Mucosa of descending colon (tissue), 3 donors: ENCODE measurements at regions not wholly inside any gene's neighbourhood (a gene's known extent, or its start where the extent isn't known, plus 50 kb on each side); places are given as distances from the start of the nearest gene placed in this dataset.

Experiments
- ATAC-seq: fragments of 200-7000 bp; cut with Tn5 transposase; one replicate; pipeline ENCODE4 v1.9.1; 2020; ENCODE audit warnings: mild to moderate bottlenecking, moderate library complexity
- DNase-seq, 3 donors: peaks; one replicate each; pipeline ENCODE4 v3.0.0-alpha.2; 2020
- H3K36me3 ChIP-seq: fragments of 200-600 bp; one replicate; pipeline ENCODE4 v1.8.0; 2021; ENCODE audit warnings: low read depth, mild to moderate bottlenecking
- H3K4me1 ChIP-seq: fragments of 200-600 bp; one replicate; pipeline ENCODE4 v1.8.0; 2021; ENCODE audit warnings: low read depth, mild to moderate bottlenecking
- H3K4me3 ChIP-seq: fragments of 200-600 bp; one replicate; pipeline ENCODE4 v1.8.0; 2021; ENCODE audit warnings: mild to moderate bottlenecking
- H3K9me3 ChIP-seq: fragments of 200-600 bp; one replicate; pipeline ENCODE4 v1.8.0; 2021; ENCODE audit warnings: mild to moderate bottlenecking
- CTCF ChIP-seq: fragments of 200-600 bp; IDR thresholded peaks from one replicate; pipeline ENCODE4 v1.8.0; 2022; ENCODE audit warnings: antibody characterized with exemption, mild to moderate bottlenecking
- intact Hi-C, 2 donors: fragments of 100-400 bp; cut with DNase I in 1 of 2; cut with micrococcal nuclease in 1 of 2; formaldehyde crosslinking; loops; one replicate each; pipeline versions ENCODE4 v1.11.0 to v1.11.1; 2022; cut with DNase I, micrococcal nuclease
- donor health status: DM: no; HTN: no; CAD: no; lungs with moderate emphysema.
- donor health status: DM: no; HTN: no; CAD: no.
- donor health status: DM: no; HTN: yes; CAD: no.

- DNase-seq (peak in 1 of 3 donors; percentile 29), ATAC-seq (peak; percentile 82)
- TF ChIP-seq CTCF: no peak
- no peaks in the 10 kb centered on the region for H3K9me3 ChIP-seq
- peaks cover 6% of the 10 kb centered on the region for H3K4me1 ChIP-seq
- intact Hi-C loops: no loop called here
- no peaks in the 10 kb centered on the region for H3K36me3 ChIP-seq
- no peak overlapping the region for H3K4me3 ChIP-seq
Observed at GRCh38 chr18:57859314-57859713, 56.2 kb upstream of the ATP8B1 start.

GRCh38 chr18:57856557-57857280 is 53.6 kb upstream of the ATP8B1 start:
- peaks cover 14% of the 10 kb centered on the region for H3K4me1 ChIP-seq
- intact Hi-C loops: no loop called here
- ATAC-seq (no peak), DNase-seq (no peak)
- H3K9me3 ChIP-seq: no peaks in the 10 kb centered on the region
- no peak for TF ChIP-seq CTCF
- no peak overlapping the region for H3K4me3 ChIP-seq
- H3K36me3 ChIP-seq: no peaks in the 10 kb centered on the region

GRCh38 chr18:57856128-57856527 is 53.0 kb upstream of the ATP8B1 start:
- H3K36me3 ChIP-seq: no peaks in the 10 kb centered on the region
- TF ChIP-seq CTCF: no peak
- DNase-seq (no peak), ATAC-seq (no peak)
- H3K4me1 ChIP-seq: peaks cover 14% of the 10 kb centered on the region
- intact Hi-C loops: no loop called here
- H3K9me3 ChIP-seq: no peaks in the 10 kb centered on the region
- no peak overlapping the region for H3K4me3 ChIP-seq

- H3K36me3 ChIP-seq: no peaks in the 10 kb centered on the region
- intact Hi-C loops: no loop called here
- ATAC-seq: no peak
- H3K4me1 ChIP-seq: peaks cover 14% of the 10 kb centered on the region
- H3K4me3 ChIP-seq: no peak overlapping the region
- no peaks in the 10 kb centered on the region for H3K9me3 ChIP-seq
- no peak for TF ChIP-seq CTCF
- DNase-seq: no peak
Observed at GRCh38 chr18:57855551-57855950, 52.4 kb upstream of the ATP8B1 start.

- peaks cover 14% of the 10 kb centered on the region for H3K4me1 ChIP-seq
- ATAC-seq (peak; percentile 85), DNase-seq (peak in 1 of 3 donors; percentile 48)
- intact Hi-C loops: no loop called here
- H3K36me3 ChIP-seq: no peaks in the 10 kb centered on the region
- no peak for TF ChIP-seq CTCF
- H3K4me3 ChIP-seq: no peak overlapping the region
- no peaks in the 10 kb centered on the region for H3K9me3 ChIP-seq
Observed at GRCh38 chr18:57854726-57855125, 51.6 kb upstream of the ATP8B1 start.
